ENCODE measurements at regions not wholly inside any gene's neighbourhood (a gene's known extent, or its start where the extent isn't known, plus 50 kb on each side); places are given as distances from the start of the nearest gene placed in this dataset.

- ATAC-seq (ENCODE audit: low read depth) (no peak), DNase-seq (ENCODE audit: low spot score) (no peak)
- Histone ChIP-seq H3K9me3 (ENCODE audit: severe bottlenecking) (no peaks in the 10 kb centered on the region), H3K36me3 (ENCODE audit: low read depth) (no peaks in the 10 kb centered on the region), H3K4me3 (ENCODE audit: severe bottlenecking) (no peak overlapping the region), H3K4me1 (ENCODE audit: insufficient read depth, poor library complexity, severe bottlenecking) (no peaks in the 10 kb centered on the region), H3K27ac (ENCODE audit: poor library complexity, severe bottlenecking) (no peak overlapping the region), H3K27me3 (ENCODE audit: insufficient read depth, poor library complexity, severe bottlenecking) (peaks cover 20% of the 10 kb centered on the region)
- TF ChIP-seq, protein P1, sequence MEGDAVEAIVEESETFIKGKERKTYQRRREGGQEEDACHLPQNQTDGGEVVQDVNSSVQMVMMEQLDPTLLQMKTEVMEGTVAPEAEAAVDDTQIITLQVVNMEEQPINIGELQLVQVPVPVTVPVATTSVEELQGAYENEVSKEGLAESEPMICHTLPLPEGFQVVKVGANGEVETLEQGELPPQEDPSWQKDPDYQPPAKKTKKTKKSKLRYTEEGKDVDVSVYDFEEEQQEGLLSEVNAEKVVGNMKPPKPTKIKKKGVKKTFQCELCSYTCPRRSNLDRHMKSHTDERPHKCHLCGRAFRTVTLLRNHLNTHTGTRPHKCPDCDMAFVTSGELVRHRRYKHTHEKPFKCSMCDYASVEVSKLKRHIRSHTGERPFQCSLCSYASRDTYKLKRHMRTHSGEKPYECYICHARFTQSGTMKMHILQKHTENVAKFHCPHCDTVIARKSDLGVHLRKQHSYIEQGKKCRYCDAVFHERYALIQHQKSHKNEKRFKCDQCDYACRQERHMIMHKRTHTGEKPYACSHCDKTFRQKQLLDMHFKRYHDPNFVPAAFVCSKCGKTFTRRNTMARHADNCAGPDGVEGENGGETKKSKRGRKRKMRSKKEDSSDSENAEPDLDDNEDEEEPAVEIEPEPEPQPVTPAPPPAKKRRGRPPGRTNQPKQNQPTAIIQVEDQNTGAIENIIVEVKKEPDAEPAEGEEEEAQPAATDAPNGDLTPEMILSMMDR (IDR thresholded peaks at IDR 0.05; ENCODE audit: poor library complexity, severe bottlenecking): no peak
Observed at GRCh38 chr11:45365961-45366618, 79.9 kb upstream of the SYT13 start.

DNA sequence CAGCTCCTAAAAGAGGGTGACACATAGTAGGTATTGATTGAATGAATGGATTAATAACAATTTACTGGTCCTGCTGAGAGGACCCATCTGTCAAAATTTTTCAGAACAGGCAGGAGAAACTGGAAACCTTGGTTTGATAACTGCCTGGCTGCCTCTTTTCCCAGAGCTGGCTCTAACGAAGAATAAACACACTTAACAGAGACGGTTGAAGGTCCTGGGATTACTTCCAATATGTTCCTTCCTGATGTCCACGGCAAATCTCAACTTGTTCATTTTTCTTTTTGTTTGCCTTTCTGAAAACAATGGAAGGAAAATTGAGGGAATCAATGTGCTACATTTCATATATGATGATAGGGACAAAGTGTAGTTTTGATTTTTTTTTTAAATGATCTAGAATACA lies 76.5 kb upstream of the SYT13 start:
- Histone ChIP-seq H3K27me3 (ENCODE audit: insufficient read depth, poor library complexity, severe bottlenecking) (peaks cover 24% of the 10 kb centered on the region), H3K36me3 (ENCODE audit: low read depth) (no peaks in the 10 kb centered on the region), H3K4me1 (ENCODE audit: insufficient read depth, poor library complexity, severe bottlenecking) (no peaks in the 10 kb centered on the region), H3K4me3 (ENCODE audit: severe bottlenecking) (no peak overlapping the region), H3K27ac (ENCODE audit: poor library complexity, severe bottlenecking) (no peak overlapping the region), H3K9me3 (ENCODE audit: severe bottlenecking) (no peaks in the 10 kb centered on the region)
- DNase-seq (ENCODE audit: low spot score) (no peak), ATAC-seq (ENCODE audit: low read depth) (no peak)
- TF ChIP-seq, protein P1 (IDR thresholded peaks at IDR 0.05; ENCODE audit: poor library complexity, severe bottlenecking): no peak

GRCh38 chr11:45361551-45361950 lies 75.4 kb upstream of the SYT13 start:
- no peak for ATAC-seq (ENCODE audit: low read depth)
- Histone ChIP-seq H3K27ac (ENCODE audit: poor library complexity, severe bottlenecking) (no peak overlapping the region), H3K4me3 (ENCODE audit: severe bottlenecking) (no peak overlapping the region), H3K4me1 (ENCODE audit: insufficient read depth, poor library complexity, severe bottlenecking) (no peaks in the 10 kb centered on the region), H3K27me3 (ENCODE audit: insufficient read depth, poor library complexity, severe bottlenecking) (peaks cover 26% of the 10 kb centered on the region), H3K36me3 (ENCODE audit: low read depth) (no peaks in the 10 kb centered on the region), H3K9me3 (ENCODE audit: severe bottlenecking) (no peaks in the 10 kb centered on the region)
- no peak for DNase-seq (ENCODE audit: low spot score)
- TF ChIP-seq, protein P1 (IDR thresholded peaks at IDR 0.05; ENCODE audit: poor library complexity, severe bottlenecking): no peak

DNA sequence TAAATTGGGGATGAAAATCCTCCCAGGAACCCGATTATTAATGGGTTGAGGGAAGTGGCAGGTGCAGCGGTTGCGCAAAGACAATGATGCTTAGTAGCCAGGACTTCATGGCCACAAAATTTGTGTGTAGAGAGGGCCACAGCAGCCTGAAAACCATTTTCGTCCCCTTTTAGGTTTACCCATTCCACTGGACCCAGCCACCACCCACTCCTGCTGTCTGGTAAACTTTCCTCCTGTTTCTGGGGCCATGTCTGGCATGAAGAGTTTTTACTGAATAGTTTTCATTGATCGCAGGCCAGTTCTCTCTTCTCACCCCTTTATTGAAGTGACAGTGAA lies 69.5 kb upstream of the SYT13 start:
- Histone ChIP-seq H3K27ac (ENCODE audit: poor library complexity, severe bottlenecking) (no peak overlapping the region), H3K36me3 (ENCODE audit: low read depth) (no peaks in the 10 kb centered on the region), H3K4me3 (ENCODE audit: severe bottlenecking) (no peak overlapping the region), H3K4me1 (ENCODE audit: insufficient read depth, poor library complexity, severe bottlenecking) (no peaks in the 10 kb centered on the region), H3K9me3 (ENCODE audit: severe bottlenecking) (no peaks in the 10 kb centered on the region), H3K27me3 (ENCODE audit: insufficient read depth, poor library complexity, severe bottlenecking) (peaks cover 11% of the 10 kb centered on the region)
- DNase-seq (ENCODE audit: low spot score): no peak
- TF ChIP-seq, protein P1 (IDR thresholded peaks at IDR 0.05; ENCODE audit: poor library complexity, severe bottlenecking): no peak
- ATAC-seq (ENCODE audit: low read depth): no peak

DNA sequence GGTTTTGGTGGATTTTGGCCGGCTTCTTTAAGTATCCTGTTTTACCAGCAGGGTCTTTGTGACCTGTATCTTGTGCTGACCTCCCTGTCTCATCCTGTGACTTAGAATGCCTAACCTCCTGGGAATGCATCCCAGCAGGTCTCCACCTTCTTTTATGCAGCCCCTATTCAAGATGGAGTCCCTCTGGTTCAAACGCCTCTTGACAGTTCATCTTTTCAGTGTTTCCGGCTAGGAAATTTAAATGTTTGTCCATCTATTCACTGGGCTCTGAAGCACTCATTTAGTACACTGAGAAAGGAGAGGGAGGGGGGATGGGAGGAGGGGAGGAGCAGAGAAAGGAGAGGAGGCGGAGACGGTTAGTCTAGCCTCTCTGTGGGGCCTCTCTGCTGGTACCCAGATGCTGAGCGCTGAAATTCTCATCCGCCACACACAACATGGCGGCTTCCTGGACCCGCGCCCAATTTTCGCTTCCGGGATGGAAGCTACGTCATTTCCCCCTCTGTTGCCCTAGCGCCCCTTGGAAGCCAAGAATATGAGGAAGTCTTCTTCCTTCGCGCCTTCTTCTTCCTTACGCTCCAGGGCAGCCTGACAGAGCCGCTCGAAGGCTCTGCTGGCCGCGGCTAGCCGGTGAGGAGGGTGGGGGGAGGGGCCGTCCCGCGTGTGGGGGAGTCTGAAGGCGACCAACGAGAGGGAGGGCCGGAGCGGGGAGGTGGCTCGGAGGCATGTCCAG lies 69.0 kb upstream of the SYT13 start:
- TF ChIP-seq, protein P1 (IDR thresholded peaks at IDR 0.05; ENCODE audit: poor library complexity, severe bottlenecking): no peak
- no peak for DNase-seq (ENCODE audit: low spot score)
- ATAC-seq (ENCODE audit: low read depth): no peak
- H3K4me1 ChIP-seq (ENCODE audit: insufficient read depth, poor library complexity, severe bottlenecking): no peaks in the 10 kb centered on the region
- no peaks in the 10 kb centered on the region for H3K9me3 ChIP-seq (ENCODE audit: severe bottlenecking)
- H3K27me3 ChIP-seq (ENCODE audit: insufficient read depth, poor library complexity, severe bottlenecking): peaks cover 14% of the 10 kb centered on the region
- H3K36me3 ChIP-seq (ENCODE audit: low read depth): no peaks in the 10 kb centered on the region
- H3K4me3 ChIP-seq (ENCODE audit: severe bottlenecking): no peak overlapping the region
- no peak overlapping the region for H3K27ac ChIP-seq (ENCODE audit: poor library complexity, severe bottlenecking)

Data from RWPE2 (cell line).